GM04504 (cell line): ENCODE measurements at regions not wholly inside any gene's neighbourhood (a gene's known extent, or its start where the extent isn't known, plus 50 kb on each side); places are given as distances from the start of the nearest gene placed in this dataset.
A peak's percentile ranks its signal among the peaks of the same experiment; 100 is the strongest.

Experiments used
- DNase-seq: peaks from one replicate; pipeline ENCODE4 v3.0.0-alpha.2; 2012; ENCODE audit warnings: low read depth

DNA sequence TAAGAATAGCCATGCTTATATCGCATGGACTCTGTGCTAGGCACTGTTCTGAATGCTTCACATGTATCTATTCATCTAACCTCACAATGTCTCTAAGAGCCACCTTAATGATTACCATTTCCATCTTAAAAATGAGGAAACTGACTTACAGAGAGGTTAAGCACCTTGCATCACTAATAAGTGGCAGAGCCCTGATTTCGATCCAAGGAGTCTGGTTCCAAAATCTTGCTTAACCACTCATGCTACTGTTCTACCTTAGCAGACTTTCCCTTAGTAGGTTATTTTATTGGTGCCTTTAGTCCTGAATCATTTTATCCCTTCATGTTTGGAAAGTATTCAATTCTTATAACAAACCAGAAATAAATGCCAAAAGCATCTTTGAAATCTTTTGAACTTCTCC is 89.2 kb upstream of the DCBLD2 start:
- no peak for DNase-seq

DNA sequence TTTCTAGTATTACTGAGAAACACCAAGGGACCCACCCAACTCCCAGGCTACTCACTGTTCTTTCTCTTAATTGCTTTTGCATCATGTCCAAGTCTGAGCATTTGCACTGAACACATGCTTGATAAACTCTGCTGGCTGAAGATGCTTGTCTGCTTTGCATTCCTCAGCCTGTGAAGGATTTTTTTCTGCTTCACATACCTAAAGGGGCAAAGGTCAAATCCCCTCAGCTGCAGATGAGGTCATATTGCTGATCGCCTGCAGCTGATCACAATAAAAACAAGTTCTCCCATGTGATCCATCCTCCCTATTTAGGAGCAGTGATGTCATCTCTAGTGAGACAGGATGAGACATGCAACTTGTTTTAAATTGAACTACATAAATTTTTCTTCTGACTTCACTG is 84.6 kb upstream of the DCBLD2 start:
- peak; percentile 88 for DNase-seq

DNA sequence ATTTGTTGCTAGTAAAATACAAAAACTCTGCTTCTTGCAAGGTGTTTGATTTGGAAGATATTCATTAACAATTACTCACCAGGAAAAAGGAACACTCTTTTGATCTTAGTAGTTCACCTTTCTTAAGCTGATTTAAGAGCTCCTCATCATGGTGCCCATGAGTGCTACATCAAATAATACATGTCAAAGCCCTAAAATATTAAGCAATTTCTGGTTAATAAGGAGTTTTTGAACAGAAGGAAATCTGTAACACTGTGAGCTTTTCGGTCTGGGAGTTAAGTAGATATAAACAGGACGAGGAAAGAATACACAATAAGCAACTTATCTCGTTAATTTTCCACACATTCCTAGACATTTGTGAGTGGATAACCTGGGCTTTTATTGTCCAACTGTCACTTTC is 83.9 kb upstream of the DCBLD2 start:
- DNase-seq = no peak

DNA sequence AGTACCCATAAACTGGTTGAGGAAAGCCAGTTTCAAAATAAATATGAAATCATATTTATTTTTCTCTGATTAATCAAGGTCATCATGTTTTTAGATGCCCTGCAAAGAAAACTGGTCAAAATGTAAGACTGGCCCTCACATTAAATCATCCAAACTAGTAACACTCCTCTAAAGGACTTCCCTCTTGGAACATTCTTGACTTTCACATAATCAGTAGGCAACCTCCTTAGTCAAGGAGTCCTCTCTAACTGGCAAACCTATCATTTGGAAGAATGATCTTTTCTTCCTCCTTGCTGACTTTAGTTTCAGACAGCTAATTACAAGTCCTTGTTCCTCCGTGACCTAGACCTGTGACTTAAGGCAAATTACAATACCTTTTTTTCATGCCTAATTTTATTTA is 82.5 kb upstream of the DCBLD2 start:
- DNase-seq = no peak

DNA sequence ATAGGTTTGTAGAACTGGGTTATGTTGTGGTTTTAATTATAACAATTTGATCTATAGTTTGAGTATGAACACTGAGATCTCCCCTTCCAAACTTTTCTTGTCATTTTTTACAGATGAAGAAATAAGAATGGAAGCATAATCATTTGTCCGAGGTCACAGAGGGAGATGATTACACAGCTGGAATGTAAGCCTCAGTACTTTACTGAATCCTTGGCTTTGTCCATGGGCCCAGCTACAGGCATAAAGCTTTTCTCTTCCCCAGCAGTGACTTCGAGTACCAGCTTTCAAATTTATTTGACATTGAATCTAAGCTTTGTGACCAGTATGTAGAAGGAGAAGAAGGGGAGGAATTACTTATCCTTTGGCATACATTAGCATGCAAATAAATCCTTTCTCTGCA is 80.9 kb upstream of the DCBLD2 start:
- DNase-seq = no peak

DNA sequence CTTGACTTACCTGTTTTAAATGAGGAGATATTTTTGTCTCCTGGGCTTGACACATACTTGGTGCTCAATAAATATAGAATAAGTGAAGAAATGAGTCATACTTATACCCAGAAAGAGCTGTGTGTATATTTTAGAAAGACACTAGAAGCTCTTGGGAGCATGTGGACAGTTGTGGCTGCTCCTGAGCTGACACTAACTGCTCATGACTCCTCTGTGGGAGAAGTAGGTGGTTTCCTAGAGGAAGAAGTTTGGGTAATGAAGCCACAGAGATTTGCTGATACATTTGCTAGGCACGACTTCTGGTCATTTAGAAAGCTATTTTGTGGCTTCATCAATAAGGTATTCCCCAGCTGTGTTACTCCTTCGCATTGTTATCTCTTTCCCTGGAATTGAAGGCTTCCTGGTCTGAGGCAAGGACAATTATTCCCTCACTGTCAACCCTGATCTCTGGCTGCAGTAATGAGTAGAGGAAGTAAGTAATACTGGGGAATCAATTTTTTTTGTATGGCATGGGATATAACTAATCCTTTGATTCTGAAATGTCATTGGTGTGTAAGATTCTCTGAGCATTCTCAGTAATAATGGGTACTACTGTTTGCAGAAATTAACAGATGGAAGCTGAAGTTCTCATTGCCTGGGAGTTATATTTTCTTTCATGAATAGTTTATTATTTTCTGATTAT is 79.6 kb upstream of the DCBLD2 start:
- DNase-seq = peak; percentile 39

DNA sequence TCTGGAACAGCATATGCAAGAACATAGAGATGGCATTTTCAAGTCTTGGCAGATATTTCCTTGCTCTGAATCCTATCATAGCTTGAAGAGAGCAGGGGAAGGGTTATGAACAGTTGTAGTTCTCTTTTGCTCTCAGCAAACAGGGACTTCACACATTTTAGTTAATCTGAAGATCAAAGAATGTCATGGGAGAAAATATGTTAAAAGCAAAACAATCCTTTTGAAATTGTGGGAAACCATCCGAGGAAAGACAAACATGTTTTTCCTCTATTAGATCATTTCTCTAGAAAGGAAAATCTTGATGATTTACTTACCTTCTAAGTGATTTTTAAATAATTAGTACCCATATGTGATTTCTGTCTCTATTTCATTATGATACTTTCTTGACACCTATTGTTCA is 77.8 kb upstream of the DCBLD2 start:
- no peak for DNase-seq

DNA sequence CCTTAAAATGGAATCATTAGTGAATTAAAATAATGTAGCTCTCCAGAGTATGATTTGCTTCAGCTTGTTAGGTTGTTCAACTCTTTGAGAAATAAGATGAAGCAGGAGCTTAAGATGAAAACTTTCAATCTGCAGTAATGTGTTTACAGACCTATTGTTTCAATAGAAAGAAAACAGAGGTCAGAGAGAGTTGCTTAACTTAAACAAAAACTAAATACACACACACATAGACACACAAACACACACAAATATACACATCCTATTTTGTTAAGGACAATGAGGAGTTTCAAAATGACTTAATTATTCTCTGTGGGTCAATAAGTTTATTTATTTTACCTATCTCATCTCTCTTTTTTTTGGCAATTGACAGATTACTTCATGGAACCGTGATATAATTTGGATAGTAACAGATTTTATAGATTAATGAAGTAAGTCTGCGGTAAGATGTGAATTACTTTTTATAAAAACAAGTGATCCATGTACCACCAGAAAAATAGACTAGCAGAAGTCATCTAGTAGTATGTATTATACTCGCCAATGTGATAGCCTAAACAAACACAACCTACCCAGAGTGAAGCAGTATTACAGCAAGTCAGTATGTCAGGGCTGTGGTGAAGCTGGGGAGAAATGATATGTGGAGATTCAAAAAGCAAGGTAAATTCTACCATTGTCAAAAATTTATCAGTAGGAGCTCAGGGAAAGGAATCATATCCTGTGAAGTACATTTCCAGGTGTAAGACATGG is 76.7 kb upstream of the DCBLD2 start:
- no peak for DNase-seq

DNA sequence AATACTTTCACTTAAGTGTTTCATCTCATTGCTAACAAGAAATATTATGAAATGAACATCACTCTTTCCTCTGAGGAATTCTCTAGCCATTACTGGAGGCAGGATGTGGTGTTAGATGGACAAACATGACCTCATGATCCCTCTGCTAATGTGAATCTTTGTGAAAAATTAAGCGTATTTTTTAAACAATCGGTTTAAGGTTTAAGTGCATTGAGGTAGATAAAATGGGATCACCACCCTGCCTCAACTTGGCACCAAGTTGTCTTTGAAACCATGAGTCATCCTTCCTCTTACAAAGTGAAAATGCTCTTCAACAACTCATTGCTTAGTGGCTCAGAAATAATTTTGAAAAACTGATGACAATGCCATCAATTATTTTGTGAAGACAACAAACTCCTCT is 76.0 kb upstream of the DCBLD2 start:
- DNase-seq = peak; percentile 40

DNA sequence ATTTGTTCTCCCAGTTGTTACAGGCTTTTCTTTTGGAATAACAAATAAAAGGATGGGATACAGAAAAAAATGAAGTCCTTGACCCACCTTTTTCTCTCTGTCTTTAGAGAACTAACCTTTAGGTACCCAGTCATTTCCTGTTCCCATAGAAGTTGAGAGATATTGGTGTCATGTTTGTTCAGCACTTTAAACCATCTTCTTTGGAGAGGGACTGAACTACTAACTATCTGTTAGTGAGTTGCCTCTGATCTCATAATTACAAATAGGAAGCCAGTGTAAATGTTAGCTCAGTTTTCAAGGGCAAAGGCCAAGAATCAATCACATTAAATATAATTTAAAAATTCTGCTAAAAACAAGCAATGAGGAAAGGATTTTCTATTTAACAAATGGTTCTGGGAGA is 72.9 kb upstream of the DCBLD2 start:
- DNase-seq = no peak

DNA sequence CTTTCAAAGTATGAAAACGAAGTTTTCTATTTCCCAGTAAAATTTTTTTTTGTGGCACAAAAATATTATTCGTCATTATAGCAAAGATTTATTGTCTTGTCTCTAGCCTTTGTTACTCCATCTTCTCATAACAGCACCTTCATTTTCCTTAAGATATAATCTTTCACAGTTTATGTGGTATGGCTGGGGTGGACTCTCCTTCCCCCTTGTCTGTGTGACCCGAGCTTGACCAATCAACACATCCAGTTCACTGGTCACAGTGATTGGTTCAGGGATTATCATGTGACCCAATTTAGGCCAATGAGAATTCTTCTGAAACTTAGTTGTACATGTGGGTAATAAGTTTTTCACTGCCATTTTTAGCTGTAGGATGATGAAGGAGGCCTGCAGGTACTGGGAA is 71.2 kb upstream of the DCBLD2 start:
- no peak for DNase-seq

DNA sequence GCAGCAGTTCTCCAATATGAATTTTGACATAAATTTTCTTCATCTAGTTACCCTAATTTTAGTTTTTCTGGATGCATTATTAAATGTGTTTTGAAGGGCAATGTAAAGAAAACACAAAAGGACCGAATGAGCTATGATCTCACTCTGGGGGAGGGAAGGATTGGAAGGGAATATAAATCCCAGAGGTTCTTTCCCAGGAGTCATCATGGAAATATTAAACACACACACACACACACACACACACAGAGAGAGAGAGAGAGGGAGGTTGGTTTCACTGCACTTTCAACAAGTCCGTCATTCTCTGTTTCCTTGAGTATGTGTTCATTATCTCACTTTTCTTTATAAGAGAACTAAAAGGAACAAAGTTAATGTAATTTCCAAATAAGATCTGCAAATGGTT is 70.7 kb upstream of the DCBLD2 start:
- DNase-seq = peak; percentile 78

DNA sequence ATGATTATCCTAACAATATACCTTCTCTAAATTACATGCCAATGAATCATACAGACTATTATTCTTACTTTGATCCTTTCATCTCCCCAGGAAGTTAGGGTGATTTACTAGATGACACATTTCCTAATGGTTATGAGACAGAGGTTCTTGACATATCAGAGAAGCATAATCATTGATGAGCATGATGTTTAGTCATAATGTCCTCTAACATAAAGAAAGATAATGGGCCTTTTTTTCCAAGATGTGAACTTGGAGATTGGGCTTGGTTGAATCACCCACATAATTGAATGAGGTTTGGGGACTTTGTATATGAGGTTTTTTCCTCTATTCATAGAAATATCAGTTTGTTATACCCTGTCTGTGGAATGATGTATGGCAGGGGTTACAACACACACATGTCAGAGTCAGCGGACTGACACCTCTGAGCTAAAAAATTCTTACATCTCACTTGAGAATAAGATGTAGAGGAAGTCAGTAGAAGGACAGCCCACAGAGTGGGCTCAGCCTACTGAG is 69.7 kb upstream of the DCBLD2 start:
- DNase-seq = peak; percentile 37

DNA sequence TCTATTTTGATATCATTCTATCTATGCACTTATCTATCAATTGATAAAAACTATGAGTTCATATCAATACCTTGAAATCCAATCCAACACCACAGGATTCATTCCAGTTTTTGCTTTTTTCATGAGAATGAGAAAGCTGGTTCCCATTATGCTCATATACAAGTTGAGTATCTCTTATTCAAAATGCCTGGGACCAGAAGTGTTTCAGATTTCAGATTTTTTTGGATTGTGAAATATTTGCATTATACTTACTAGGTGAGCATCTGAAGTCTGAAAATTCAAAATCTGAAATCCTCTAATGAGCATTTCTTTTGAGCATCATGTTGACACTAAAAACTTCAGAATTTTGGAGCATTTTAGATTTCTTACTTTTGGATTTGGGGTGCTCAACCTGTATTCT is 67.8 kb upstream of the DCBLD2 start:
- DNase-seq = no peak

DNA sequence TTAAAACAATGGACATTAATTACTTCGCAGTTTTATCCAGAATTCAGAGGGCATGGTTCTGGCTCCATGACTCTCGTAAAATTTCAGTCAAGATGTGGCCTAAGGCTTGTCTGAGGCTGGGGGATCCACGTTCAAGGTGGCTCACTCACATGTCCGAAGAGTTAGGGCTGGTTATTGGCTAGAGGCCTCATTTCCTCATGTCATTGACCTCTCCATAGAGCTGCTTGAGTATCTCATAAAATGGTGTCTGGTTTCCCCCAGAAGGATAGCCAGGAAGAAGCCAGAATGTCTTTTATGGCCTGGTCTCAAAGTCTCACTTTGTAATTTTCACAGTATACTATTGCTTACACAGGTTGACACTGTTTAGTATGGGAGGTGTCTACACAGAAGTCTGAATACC is 67.3 kb upstream of the DCBLD2 start:
- no peak for DNase-seq

DNA sequence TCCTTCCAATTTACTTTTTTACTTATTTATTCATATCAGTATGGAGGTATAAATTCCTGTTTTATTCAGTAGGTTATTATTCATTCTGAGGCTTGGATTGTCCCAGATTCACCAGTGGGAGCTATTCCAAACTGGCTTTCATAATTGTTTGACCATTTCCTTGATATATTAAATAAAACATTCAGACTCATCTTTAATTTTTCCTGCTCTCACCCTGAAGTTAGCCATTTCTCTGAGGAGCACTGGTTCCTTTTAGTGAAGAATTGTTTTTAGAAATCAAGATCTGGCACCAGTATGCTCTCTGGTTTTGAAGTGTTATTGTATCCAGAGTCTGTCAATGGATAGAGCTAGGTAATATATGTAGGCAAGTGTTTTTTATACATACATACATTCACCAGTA is 66.9 kb upstream of the DCBLD2 start:
- no peak for DNase-seq

DNA sequence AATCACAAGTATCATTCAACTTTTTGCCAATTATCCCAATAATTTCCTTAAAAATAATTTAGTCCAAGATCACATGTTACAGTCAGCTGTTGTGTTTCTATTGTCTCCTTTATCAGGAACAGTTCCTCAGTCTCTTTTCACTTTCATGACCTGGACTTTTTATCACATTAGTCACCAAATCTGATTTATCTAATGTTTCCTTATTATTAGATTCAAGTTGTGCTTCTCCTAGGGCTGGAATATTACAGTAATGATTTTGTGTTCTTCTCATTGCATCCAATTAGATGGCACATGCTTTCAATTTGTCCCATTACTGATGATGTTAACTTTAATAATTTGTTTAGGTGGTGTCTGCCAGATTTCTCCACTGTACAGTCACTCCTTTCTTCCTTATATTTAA is 66.3 kb upstream of the DCBLD2 start:
- no peak for DNase-seq

DNA sequence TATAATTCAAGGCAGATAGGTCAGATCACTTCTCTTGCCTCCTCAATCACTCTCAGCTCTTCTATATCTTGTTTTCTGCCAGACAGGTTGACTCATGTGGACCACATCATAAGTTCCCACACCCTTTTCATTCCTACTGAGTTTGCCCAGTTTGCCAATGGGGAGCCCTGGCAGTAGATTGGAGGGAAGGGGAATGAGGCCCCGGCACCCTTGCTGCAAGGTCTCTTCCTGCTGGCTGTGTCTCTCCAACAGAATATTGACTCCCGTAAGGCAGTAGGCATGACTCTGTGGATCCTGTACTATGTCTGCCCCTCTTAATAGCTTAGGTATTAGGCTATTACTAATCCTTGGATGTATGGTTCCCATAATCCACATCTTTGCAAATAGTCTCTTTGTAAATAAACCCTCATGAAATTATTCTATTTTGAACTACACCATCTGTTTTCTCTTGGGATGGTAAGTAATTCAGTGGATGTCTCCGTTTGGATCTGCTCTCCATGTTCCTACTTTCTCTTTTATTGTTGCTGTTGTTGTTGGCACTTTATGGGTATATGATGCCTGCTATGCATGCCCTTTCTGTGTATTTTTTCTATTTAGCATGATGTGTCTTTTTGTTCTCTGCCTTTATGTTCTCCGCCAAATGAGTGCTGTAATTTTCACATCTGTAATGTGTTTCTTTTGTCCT is 65.5 kb upstream of the DCBLD2 start:
- no peak for DNase-seq

DNA sequence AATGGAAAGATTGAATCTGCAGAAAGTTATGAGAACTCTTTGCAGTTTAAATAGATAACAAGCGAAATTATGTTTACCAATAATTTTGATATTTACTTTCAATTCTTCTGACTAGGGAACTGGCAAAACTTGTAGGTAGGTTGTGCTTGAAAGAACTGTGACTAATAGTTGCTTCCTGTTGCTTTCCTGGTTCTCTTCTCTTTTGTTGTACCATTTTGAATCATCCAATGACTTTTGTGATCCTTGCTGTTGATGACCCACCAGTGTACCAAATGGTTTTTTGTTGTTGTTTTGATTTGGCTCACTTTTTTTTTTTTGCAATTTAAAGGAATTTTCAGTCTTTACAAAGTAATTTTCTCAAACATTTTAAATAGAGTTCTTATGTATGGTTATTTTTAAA is 64.9 kb upstream of the DCBLD2 start:
- no peak for DNase-seq

DNA sequence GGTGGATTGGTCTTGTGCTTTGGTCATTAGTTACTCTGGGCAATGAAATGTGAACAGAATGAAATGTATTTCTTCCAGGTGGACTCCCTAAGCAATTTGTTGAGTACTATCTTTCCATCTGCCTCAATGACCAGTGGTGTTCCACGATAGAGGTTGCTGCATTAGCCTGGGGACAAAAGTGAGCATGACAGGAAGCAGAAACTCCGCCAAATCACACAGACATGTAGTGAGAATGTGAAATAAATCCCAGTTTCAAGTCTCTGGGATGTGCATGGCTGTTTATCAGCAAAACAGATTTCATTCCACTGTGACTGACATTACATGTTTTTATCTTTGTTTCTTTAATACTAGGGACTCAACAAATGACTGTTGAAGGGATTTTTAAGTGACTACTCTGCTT is 63.3 kb upstream of the DCBLD2 start:
- DNase-seq = no peak

DNA sequence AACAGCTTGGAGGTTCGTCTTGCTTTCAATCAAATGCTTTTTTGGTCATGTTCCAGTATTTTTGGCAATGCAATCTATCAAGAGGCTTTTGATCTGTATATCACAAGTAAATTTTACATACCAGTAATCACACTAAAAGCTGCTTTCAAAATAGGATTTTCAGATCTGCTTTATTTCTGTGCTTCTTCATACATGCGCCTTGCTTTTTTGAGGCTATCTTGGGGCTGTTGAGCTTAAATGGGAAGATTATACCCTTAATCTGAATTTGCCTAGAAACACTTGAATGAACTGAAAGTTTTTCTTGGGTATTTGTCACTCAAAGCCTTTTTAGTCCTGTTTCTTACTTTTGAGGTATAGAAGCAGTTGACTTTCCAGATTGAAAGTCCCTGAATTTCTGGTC is 62.1 kb upstream of the DCBLD2 start:
- no peak for DNase-seq

DNA sequence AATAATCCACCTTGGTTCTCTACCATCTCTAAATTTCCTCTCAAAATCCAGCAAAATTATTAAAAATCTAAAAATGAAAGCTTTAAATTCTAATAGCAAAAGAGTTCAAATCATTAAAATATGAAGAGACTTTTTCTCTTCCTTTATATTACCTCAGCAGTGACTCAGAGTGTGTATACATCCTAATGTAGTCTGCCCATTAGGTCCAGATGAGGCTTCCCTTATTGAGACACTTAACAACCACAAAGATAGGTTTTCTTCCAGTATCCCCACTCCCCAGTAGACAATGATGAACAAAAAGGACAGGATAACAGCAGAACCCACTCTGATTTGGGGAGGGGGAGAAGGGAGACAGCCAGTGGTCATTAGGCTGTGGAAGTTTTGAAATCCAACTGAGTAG is 61.5 kb upstream of the DCBLD2 start:
- DNase-seq = no peak

DNA sequence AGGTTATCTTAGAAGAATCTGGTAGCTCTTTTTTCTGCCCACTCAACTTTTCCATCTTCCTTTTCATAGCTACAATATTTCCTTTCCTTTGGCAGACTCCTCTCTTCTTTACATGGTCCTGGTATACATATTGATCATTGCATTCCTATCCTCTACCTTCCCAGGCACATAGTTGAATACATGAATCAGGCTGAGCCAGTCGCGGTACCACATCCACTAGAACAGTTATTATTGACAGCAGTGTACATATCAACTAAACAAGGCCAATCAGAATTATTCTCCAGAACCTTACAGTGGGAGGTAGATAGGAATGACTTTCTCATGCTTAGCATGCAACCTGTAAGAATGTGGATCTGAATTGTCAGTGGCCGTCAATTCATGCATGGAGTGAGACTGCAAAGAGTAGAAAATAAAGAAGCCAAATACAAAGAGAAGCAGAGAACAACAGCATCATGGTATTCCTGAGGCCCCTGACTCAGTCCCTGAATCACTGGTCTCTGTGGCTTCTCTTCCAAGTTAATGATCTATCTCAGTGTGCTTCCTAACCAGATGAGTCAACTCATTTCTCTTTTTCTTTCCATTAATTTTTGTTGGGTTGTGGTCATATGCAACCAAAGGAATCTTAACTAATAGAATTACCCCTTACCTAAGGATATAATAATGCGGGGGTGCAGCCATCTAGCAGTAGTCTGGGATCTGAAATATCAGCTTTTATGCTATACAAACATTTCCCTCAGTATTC is 60.9 kb upstream of the DCBLD2 start:
- DNase-seq = peak; percentile 47
